GM18951 (cell line): ENCODE measurements at regions not wholly inside any gene's neighbourhood (a gene's known extent, or its start where the extent isn't known, plus 50 kb on each side); places are given as distances from the start of the nearest gene placed in this dataset.

Source experiments
- POLR2A ChIP-seq: IDR thresholded peaks from 4 replicates; pipeline ENCODE4 v1.6.1; 2011; ENCODE audit warnings: mild to moderate bottlenecking; ENCODE audit not compliant: insufficient read length, insufficient read depth; ENCODE audit errors: extremely low read depth
- in situ Hi-C: fragments of 300-500 bp; cut with MboI; formaldehyde crosslinking; loops from one replicate; pipeline ENCODE4 v1.12.0; 2022; ENCODE audit warnings: low sequenced_read_pairs, mixed read lengths, inconsistent platforms; ENCODE audit not compliant: unreplicated experiment

DNA sequence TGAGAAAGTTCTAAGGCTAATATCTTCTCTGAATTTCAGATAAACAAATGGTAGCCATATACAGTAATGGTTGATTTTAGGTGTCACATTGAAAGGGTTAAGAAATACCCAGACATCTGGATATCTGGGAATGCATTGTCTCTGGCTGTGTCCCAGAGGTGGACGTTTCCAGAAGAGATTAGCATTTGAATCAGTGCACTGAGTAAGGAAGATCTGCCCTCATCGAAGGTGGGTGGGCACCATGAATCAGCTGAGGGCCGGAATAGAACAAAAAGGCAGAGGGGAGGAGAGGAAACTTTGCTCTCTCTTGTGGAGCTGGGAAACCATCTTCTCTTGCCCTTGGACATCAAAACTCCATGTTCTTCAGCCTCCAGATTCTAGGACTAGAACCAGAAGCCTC, 554.4 kb downstream of the IRX1 start:
- TF ChIP-seq POLR2A = no peak
- in situ Hi-C loops = no loop called here

DNA sequence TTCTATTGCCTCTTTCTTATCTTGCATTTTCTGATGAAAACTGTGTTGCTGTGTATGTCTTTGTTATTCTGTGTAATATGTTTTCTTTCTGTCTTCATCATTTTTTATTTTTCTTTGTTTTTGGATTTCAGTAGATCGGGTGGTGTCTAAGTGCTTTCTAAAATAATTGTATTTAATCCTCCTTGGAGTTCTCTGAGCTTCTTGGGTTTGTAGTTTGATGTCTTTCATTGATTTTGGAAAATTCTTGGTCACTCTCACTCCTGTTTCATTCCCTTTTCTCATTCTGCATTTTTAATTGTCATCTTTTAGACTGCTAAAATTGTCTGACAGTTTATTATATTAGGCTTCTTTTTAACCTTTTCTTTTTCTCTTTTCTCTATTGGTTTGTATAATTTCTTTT, 560.5 kb downstream of the IRX1 start:
- in situ Hi-C loops = no loop called here
- no peak for TF ChIP-seq POLR2A

DNA sequence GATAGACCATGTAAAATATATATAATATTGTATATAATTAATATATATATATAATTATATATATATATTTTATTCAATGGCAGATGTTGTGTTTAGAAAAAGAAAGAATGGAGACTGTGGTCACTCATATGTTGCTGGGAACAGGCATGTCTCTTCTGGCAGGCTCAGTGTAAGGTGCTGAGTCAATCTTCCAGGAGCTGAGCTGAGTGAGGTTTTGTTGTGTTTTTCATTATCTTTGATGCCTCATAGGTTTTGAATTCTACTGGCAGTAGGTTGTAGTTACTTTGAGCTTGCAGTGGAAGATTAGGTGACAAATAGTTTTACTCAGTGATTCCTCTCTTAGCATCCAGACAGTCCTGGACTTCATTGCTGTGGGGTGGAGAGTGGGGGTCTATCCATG, 561.3 kb downstream of the IRX1 start:
- no peak for TF ChIP-seq POLR2A
- in situ Hi-C loops = no loop called here

DNA sequence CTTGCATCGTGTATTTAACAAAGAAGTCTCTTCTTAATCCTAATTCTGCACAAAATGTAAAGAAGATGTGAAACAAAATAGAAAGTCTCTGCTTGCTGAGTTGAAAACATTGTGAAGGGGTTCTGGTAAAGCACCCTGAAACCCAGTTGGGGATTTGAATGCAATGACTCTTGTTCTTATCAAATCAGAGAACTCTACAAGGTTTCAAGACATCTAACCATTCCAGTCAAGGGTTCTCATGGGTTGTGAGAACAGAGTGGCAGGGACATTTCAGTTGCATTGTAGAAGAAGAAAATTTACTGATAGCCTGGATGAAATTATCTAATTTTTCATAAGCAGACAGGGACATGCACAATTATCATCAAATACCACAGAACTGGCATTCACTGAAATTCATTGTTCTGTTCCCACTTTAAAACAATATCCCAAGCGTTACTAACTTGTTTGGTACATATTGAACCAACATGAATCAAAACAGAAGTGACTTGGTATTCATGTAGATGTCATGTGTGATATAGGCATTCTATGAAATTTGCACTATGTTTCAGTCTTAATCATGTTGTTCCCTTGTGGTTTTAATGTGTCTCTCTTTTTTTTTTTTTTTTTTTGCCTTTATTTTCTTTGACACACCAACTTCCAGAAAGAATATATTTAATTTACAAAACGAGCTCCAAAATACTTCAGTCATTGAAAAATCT, 563.3 kb downstream of the IRX1 start:
- no peak for TF ChIP-seq POLR2A
- in situ Hi-C loops = no loop called here

DNA sequence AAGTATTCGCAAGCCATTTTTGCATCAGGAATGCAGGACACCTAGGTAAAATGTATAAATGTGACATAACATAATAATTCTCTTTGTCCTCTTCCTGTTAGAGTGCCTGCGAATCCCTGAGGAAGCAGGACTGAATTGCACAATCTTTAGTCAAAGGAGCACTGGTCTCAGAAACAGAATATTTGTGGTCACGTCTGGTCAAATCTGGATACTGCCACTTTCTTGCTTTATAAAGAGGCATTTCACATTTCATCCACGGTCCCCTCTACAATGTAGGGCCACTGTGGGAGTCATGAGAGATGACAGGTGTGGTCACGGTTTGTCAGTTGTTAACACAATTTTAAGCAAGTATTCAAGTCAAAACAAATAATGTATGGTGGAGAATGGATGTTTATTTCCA, 564.0 kb downstream of the IRX1 start:
- no peak for TF ChIP-seq POLR2A
- in situ Hi-C loops = no loop called here

DNA sequence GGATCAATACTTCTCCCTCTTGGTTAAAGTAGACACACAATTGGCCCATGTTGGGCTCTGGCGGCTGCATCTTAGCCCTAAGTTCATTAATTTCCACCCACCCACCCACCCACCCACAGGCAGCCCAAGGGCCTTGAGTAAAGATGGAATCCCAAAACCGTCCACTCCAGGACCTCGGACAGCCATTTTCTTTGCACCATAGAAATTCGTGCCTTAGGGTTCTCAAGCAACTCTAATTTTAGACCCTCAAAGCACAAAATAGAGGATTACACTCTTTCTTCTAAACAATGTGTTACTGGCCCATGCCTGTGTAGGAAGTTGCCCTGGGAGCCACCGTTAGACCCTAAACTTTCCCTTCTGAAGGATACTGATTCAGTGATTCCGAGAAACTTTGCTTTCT, 568.5 kb downstream of the IRX1 start:
- in situ Hi-C loops = no loop called here
- TF ChIP-seq POLR2A = no peak

DNA sequence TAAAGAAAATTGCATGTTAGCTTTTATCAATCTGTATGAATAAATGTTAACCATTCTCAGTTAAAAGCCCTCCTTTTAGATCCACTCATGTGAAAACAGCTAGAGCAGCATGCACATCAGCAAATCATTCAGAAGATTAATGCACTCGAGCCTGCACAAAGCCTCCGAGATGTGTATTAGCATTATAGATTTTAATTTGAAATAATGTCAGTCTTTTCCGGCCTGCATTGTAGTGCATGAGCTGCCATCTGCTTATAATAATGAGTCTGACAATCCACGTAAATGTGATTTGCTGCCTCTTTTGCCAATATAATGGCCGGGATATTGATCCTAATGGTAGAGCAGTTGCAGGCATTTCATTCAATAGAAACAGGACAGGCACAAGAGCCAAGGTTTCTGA, 585.1 kb downstream of the IRX1 start:
- in situ Hi-C loops = no loop called here
- no peak for TF ChIP-seq POLR2A

DNA sequence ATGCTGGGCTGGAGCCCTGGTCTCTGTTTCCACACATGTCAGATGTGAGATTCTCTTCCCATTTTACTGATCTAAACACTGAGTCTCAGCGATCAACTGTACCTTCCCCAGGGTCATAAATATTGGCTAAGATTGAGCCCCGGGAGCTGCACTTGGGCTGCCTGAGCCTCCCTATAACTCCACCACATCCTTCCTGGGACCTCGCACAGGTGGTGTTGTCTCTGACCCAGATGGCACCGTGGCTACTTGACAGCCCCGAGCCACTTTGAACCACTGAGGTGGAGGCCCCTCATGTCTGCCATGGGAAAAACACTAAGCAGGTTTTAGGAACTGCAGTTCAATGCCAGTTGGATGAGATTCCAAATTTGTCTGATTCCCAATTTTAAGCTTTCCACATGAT, 586.5 kb downstream of the IRX1 start:
- TF ChIP-seq POLR2A = no peak
- in situ Hi-C loops = no loop called here

DNA sequence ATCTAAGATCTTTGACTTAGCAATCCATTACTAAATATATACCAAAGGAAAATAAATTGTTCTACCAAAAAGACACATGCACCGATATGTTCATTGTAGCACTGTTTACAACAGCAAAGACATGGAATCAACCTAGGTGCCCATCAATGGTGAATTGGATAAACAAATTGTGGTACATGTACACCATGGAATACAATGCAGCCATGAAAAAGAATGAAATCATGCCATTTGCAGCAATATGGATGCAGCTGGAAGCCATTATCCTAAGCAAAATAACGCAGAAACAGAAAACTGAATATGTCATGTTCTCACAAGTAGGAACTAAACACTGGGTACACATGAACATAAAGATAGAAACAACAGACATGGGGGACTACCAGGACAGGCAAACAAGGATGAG, 589.5 kb downstream of the IRX1 start:
- in situ Hi-C loops = no loop called here
- TF ChIP-seq POLR2A = no peak

DNA sequence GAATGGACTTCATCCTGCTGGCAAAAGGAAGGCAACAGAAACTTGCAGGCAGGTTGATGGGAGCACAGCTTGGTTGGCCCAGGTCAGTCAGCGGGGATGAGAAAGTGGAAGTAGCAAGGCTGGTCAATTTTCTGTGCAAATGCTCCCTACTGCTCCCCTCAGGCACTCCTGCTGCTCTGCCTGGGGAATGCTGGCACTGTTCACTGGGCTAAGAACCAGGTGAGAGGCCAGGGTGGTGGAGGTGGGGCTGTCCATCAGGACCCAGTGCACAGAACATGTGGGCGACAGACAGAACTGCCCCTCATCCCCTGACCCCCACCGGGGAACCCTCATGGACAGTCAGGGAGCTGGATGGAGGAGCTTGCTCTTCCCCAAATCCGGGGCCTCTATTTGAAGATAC, 593.1 kb downstream of the IRX1 start:
- in situ Hi-C loops = no loop called here
- TF ChIP-seq POLR2A = no peak

DNA sequence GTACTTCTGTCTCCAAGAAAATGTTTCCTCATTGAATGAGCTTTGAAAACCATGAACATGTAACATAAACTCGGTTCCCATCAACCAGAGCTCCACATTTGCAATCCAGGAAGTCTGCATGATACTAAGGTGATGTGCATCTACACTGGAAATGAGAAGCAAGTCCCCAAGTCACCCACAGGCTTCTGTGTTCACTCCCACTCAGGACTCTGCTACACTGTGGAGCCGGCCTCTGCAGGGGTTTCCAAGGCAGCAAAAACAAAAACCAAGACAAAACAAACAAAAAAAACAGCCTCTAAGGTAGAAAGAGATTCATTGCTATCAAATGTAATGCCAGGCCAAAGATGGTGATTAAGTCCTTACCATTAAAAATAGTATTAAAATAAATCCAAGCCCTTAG, 593.7 kb downstream of the IRX1 start:
- in situ Hi-C loops = no loop called here

DNA sequence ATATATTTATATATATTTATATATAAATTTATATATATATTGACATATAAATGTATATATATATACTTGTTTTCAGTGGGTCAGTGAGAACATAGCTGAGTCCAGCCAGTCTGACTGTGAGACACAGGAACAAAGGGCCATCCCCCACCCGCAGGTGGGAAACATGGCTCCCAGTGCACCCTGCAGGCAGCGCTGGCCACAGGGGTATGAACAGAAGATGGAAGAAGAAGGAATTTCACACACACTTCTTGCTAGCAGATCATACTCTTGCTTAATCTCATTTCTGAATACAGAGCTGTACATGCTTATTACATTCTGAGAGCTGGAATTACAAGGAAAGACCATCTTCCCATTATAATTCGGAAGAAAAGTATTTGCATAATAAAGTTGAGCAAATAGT, 595.4 kb downstream of the IRX1 start:
- in situ Hi-C loops = no loop called here
- TF ChIP-seq POLR2A = no peak

More for the DNA sequence above, 593.7 kb downstream of the IRX1 start:
- TF ChIP-seq POLR2A = no peak

DNA sequence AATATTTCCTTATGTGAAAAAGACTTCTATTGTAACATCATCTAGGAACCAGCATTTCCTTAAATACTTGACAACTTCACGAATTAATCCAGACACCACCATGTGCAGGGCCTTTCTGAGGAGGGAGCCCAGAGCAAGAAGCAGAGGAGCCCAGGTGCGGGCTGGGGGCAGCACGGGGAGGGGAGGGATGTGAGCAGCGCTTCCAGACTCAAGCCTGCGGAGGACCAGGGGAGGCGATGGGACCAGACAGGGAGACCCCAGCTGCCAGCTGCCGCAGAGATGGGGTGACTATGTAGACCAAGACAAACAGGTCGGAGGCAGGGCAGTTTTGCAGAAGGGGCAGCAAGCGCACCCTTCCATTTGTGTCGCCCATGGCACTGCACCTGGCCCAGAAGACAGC, 596.1 kb downstream of the IRX1 start:
- no peak for TF ChIP-seq POLR2A
- in situ Hi-C loops = no loop called here

DNA sequence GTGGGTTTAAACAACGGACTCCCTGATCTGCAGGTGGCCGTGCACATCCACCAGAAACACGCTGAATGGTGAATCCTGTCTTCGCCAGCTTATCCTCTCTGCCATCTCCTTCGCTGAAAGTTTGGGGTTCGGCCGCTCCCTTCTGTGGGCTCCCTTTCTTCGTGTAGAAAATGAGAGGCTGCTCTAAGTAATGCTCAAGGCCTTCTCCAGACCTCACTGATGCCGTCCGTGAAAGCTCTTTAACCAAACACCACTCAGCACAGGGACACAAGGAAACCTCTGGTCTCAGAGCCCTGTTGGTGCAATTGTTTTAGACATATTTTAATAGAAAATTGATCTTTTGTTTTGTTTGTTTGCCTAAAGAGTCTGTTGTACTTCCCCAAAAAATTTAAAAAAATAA, 596.5 kb downstream of the IRX1 start:
- in situ Hi-C loops = no loop called here
- no peak for TF ChIP-seq POLR2A

DNA sequence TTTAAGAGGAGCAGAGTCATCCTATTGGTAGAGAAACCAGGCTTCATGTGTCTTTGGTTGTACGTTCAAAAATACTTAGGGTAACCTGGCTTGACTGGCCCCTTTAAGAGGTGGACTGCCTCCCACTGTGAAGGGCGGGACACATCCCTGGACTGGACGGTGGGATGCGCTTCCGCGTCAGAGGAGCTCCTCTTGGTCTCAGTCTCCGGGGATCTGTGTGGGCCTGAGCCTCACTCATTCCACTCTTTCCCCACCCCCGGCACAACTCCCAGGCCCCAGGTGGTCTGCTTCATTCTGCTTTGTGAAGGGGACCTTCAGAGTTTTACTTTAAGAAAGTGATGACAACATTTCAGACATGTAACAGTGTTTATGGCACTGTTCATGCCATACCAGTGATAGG, 601.1 kb downstream of the IRX1 start:
- no peak for TF ChIP-seq POLR2A
- in situ Hi-C loops = no loop called here
